ENCODE measurements at regions not wholly inside any gene's neighbourhood (a gene's known extent, or its start where the extent isn't known, plus 50 kb on each side); places are given as distances from the start of the nearest gene placed in this dataset.

DNA sequence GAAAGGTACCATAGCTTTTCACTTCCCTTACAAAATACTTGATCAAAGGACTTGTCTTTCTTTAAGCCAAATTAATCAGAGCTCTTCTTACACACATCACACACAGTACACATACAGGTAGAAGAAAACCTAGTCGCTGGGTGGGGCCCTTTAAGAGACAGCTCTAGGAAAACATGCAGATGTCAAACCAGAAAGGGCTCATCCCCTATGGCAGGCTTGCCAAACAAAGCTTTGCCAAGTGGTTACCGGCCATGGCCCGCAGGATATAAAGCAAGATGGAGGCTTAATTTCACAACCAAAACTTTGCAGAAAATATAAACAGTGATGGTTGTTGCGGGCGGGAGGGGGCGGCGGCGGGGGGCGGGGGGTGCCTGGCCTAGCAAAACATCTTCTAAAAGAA is 2156.0 kb upstream of the PIK3C3 start:
- no peak for DNase-seq (ENCODE audit: low read depth)

DNA sequence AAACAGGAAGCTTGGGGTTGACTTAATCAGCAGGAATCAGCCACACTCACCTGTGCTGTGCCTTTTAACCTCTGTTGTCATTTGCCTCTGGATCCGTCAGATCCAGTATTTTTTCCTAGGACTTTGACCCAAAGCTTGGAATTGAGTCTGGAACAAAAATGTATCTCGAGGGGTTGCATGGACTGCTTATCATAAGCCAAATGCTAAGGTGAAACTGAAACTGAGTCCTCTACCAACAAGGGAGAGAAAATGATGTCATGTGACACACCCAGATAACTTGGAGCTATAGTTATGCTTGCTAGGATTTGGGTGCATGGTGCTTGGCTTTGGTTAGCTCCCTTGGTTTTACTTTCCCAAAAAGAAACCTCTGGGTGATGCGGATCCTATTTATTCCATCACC is 2158.6 kb upstream of the PIK3C3 start:
- no peak for DNase-seq (ENCODE audit: low read depth)

DNA sequence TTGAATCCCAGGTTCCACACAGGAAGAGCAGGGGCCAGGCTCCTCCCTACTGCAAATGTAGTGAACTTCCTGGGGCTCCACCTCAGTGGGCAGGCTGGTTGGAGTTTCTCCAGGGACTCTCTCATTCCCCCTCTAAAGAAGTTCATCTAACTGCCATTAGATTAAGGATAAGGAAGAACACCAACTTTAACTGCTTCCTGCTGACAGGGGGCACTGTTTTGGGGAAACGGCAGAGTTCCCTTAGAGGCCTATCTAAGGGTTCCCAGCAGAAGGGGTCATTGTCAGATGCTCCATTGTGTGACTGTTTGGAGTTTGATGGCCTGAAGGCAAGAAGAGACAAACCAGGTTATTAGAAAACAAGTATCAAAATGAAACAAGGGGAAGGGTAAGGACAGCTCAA is 2159.7 kb upstream of the PIK3C3 start:
- no peak for DNase-seq (ENCODE audit: low read depth)

DNA sequence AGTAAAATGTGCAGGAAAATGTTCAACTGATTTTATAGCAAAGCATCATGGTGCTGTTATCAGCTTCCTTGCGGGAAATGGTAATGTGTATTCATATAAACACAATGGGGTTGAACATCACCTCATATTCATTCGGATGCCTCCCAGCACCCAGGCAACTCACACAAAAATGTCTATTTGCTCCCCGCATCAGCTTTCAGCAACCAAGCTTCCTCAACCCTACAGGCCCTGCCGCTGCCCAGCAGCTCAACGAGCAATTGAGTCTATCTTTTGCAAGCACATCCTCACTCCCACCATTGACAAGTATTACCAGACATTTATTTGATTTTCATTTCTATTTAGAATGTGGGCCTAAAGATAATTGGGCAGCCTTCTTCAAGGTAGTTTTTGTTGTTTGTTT is 2161.4 kb upstream of the PIK3C3 start:
- no peak for DNase-seq (ENCODE audit: low read depth)

DNA sequence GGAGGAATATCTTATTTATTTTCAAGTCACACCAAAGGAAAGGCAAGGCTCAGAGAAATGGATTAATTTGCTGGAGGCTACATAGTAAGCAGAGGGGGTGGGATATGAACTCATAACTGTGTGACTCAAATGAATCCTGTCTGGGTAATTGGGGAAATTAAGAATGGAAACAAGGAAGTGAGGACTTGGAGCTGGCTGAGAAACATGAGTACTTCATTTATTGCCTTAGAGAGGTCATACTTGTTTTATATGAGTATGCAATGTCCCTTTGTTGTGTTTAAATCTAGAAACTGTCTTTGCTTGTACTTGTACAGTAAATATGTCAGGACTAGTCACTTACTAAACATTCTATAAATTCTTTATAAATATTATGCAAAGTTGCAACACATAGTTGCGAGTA is 2166.7 kb upstream of the PIK3C3 start:
- DNase-seq (ENCODE audit: low read depth) = no peak

DNA sequence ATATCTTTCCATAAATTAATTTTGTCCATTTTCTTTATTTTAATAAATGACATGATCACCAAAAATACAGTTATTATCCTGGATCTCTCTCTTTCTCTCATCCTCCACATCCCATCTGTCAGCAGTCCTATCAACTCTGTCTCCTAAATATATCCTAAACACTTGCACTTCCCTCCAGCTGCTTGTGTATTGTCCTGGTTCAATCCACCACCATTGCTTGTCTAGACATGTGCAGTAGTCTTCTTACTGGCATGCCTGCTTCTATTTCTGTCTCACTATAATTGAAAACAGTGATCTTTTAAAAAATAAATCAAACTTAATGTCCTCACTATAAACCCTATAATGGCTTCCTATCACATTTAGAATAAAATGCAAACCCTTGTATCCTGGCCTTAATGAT is 2168.6 kb upstream of the PIK3C3 start:
- DNase-seq (ENCODE audit: low read depth) = no peak

DNA sequence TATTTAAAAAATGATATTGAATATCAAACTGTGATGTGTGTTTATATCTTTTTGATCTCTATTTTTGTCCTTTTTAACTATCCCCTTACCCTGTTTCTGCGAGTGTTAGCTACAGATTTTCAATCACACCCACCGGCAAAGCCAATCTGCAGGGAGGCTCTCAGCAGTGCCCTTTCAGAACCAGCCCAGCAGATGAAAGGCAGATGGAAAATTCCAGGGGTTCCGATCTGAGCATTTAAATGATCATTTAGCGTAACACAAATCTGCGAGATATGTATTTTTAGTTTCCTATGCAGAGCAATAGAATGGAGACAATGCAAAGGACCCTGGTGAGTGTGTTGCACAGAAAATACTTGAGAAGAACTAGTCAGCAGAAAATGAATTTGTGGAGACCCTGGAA is 2170.5 kb upstream of the PIK3C3 start:
- DNase-seq (ENCODE audit: low read depth) = no peak

DNA sequence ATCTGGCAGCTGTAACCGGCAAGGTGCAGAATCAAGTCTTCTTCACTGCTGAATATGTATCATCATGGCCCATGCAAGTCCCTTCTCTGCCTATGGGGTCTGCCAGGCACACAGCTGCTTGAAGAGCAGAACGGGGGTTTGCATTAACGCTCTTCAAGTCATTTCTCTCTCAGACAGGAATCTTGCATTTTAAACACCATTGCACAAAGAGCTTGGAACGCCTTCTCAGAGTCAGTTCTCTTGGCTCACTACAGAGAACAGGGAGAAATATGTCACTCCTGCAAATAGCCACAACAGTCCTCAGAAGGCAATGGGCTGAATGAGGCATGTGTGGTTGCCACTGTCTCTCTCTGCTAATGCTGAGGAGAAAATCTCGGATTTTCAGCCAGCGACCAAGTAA is 2173.5 kb upstream of the PIK3C3 start:
- DNase-seq (ENCODE audit: low read depth) = no peak

DNA sequence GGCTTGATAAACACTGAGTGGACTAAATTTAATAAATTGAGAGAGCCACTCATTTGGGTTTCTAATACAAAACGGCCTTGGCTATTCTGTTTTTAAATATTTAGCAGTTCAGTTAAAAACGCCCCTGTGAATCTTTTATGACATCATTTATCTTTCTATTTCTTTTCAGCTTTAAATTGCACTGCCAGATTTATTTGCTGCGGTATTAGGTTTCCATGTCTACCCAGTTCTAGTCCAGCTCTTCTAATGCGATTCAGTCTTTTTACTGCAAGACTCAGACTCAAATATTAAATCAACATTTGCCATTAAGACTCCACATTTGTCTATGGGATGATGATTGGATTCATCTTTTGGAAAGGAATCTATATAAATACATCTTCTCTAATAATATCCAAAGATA is 2174.3 kb upstream of the PIK3C3 start:
- DNase-seq (ENCODE audit: low read depth) = no peak

DNA sequence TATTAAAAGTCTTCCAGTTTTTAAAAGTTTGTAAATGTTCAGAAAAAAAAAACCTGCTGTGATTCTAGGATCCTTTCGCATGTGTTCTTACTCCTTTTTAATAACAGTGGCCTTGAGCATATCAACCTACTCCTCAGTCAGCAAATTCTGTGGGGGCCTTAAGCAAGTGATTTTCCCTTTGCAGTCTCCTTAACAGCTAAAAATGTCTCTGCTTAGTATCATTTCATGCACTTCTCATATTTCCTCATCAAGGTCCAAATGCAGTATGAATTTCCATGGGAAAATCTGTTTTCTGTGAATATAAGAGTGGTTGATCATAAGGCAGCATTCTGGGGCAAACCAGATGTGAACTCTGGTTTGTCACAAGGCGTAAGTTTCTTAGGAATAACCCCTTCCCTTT is 2175.1 kb upstream of the PIK3C3 start:
- DNase-seq (ENCODE audit: low read depth) = no peak

DNA sequence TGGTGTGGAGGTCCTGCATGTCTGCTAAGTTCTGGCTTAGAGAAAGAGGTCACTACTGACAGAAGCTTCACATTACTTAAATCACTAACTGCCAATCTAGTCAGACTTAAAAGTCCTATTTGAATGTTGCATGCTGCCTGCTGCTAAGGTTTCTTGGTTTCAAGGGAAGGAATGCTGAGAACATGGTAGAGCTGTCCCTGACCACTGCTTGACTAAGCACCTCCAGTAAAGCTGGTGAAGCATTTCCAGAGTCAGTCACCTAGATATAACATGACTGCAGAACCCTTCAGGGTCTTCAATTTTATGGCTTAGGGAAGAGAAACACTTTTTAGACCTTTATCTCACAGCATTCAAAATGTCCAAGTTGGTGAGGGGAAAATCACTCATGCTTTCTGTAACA is 2178.3 kb upstream of the PIK3C3 start:
- no peak for DNase-seq (ENCODE audit: low read depth)

DNA sequence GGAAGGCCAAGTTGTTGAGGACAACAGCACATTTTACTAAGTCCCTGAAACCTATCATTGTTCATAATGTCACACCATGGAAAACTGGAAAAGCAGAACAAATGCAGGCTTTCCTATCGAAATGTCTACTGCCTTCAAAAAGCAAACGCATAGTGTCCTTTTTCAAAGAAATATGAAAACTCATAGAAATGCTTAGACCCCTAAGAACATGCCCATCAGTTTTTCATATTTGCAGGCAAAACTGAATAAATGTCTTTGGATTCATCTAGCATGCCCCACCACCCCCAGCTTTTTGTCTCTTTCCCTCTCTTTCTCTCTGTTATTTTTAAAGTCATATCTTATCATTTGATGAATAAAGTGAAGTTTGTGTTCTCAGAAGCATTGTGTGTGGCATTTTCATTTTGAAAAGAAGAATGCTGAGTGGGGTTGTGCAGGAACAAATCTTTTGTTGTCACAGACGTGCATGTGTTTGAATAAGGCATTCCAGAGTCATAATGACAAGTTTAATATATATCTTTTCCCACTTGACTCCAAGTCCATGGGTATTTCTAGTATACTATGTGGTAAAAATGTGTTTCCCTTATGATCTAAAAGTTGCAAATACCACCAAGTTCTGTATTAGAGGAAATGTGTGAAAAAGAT is 2180.0 kb upstream of the PIK3C3 start:
- no peak for DNase-seq (ENCODE audit: low read depth)

DNA sequence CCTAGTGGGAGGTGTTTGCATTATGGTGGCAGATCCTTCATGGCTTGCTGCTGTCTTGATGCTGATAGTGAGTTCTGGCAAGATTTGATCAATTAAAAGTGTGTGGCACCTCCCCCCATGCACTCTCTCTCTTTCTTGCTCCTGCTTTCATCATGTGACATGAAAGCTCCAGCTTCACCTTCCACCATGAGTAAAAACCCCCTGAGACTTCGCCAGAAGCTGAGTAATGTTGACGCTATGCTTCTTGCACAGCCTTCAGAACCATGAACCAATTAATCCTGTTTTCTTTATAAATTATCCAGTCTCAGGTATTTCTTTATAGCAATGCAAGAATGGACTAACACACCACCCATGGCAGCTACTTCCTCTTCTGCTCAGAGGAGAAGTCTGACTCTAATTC is 2181.4 kb upstream of the PIK3C3 start:
- DNase-seq (ENCODE audit: low read depth) = no peak

DNA sequence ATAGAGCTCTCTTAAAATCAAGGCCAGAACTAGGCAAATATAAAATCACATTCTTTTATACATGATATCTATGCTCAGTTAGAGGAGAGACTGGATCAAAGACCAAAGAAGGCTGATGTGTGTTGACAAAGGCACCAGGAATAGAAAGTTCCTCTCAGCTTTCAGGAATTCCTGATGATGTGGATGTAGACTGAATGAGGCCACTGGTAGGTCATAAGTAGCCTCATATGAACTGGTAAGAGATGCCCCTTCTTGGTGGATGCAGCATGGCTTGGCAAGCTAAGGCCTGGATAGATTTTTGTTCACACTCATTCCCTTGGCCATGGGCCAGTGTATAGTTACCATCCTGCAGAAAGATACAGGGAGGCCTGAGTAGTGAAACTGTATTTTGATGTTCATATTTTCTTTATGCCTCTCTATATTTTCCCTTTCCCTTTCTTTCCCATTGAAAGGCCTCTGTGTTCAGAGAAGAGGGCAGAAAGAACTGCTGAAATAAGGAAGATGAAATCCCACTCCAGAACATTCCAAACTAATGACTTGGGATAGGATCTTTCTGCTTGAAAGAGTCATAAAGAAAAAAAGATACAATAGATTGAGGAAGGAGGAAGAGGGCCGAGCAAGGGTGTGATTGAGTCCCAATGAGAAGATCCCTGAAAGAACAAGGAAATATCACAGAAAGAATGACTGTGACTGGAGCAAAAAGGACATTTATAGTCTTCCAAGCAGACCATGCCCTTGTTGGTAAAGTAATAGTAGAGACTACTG is 2182.7 kb upstream of the PIK3C3 start:
- no peak for DNase-seq (ENCODE audit: low read depth)

DNA sequence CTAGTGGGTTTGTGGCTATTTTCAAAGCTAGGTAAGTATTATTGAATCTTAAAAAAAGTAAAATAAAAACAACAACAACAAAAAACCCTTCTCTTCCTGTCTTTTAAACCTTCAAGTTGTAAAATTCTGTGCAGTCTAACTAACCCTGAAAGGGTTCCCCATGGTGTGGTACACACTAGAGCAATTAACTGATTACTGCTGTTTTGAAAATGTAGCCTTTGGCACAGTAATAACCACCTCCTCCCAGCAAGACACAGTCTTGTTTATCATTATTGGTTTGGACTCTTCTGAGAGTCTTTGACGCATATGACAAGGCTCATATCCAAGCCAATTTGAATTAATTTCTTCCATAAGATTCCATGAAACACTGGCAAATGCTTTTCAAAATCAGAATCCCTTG is 2184.6 kb upstream of the PIK3C3 start:
- no peak for DNase-seq (ENCODE audit: low read depth)

DNA sequence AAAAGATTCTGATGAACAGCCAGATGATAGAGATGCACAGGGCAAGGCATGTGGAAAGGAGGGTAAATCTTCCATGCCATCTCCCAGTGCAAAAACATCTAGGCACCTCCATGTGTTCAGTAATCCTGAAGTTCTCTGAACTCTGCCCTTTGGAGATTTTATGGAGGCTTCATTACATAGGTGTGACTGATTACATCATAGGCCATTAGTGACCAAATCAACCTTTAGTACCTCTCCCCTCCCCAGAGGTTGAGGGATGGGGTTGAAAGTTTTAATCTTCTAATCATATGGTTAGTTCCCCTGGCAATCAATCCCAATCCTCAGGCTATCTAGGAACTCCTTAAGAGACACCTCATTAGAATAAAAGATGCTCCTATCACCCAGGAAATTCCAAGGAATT is 2190.2 kb upstream of the PIK3C3 start:
- DNase-seq (ENCODE audit: low read depth) = no peak

DNA sequence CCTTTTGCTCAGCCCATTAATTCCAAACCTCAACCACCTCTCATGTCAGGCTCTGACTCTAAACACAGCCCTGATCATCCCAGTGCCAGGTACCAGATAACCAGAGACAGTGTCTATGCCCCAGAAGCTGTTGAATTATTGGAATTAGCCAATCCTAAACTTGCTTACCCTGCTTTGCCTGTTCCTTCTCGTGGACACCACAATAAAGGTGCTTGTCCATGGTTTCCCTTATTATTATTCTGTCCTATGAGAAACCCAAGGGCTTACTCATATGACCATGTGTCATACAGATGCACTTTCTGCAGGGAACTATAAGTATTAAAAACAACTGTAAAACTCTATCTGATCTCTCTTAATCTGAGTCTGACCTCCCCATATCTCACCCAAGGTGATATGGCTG is 2193.8 kb upstream of the PIK3C3 start:
- no peak for DNase-seq (ENCODE audit: low read depth)

DNA sequence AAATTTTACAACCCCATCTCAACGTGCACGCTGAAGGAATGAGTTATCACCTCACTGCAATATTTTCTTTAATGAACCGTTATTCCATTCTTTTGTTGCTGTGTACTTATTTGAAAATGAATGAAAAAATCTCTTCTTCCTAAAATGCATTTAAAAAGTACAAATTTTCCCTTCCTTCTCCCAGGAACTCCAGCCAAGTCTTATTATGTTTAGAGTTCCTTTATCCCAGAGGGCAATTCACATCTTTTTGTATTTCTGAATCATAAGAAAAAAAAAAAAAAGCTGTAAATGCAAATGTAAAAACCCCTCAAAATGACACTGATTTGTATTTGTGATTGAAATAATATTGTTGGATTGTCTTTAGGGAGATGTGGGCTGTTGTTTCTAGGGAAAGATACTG is 2194.3 kb upstream of the CELF4 start:
- no peak for DNase-seq (ENCODE audit: low read depth)

DNA sequence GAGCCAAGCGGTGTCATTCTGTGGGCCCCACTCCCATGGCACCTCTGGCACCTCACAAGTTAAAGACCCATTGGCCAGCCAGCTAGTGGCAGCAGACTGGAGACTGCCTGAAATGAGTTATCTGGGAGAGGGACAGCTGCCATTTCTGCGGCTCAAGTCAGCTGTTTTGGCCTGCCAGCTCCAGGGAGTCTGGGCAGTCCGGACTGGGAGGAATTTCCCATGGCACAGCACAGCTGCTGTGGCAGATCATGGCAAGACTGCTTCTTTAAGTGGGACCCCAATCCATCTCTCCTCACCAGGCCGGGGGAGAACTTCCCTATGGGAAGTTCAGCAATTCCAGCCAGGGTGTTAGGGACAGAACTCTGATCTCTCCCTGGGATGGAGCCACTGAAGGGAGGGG is 2187.6 kb upstream of the CELF4 start:
- no peak for DNase-seq (ENCODE audit: low read depth)

DNA sequence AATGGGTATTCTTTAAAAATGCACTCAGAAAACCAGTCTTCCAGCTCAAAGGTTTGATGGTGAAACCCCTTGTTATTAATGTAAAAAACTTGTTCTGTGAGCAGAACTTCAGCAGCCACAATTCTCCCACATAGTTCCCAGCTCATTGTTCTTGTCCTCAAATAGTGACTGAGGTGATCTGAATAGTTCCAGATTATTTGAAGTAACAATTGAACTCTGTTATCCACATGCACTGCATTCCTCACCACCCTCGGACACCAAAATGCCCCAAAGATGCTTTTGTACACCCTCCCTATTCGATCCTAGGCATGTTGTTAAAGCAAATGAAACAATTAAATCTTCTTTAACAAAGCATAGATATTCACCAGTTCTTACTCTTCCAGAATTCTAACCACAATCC is 2186.8 kb upstream of the CELF4 start:
- DNase-seq (ENCODE audit: low read depth) = no peak

DNA sequence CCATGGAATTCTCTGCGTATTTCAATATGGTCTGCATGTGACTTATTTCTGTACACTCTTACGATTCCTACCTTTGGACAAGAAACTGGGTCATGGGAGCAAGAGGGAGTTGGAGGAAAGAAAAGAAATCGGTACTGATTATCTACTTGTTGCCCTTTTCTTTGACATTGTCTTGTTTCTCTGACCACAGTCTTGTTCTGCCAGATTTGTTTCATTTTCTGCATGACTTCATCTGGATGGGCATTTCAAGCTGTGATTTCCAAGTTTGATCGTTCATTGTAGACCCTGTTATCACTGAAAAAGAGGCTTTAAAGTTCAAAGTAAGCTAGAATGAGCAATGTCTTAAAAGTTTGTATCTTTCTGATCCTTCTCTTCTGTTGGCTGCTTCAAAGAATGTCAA is 2186.3 kb upstream of the CELF4 start:
- no peak for DNase-seq (ENCODE audit: low read depth)

DNA sequence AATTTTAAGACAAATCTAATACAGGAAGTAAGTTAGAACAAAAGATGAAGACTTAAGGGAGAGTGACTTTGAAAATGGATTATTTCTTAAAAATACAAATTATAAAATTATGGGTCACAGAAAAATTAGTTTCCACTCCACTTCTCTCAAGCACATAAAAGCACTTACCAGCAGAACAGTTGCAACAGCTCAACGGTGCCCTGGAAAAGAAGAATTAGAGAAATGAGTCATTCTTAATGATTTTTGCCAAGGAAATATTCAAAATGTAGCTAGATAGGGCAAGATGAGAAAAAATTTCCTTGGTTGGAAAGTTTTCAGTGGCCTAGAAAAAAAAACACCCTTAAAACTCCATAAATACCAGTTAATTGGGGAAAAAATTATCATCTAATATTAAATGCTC is 2185.6 kb upstream of the CELF4 start:
- DNase-seq (ENCODE audit: low read depth) = no peak

DNA sequence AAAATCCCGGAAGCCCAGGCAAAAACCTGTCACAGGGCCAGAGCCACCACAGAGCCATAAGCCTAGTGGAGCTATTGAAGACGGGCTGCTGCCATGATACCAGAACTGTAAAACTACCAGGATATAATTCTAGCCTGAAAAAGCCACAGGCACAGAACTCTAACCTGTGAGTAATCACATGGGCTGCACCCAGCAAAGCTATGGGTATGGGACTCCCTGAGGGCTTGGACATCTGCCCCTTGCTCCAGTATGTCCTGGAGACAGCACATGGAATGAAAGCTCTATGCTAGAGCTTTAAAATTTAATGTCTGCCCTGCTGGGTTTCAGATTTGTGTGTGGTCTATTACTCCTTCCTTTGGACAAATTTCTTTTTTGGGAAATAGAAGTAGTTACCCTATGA is 2183.6 kb upstream of the CELF4 start:
- no peak for DNase-seq (ENCODE audit: low read depth)

DNA sequence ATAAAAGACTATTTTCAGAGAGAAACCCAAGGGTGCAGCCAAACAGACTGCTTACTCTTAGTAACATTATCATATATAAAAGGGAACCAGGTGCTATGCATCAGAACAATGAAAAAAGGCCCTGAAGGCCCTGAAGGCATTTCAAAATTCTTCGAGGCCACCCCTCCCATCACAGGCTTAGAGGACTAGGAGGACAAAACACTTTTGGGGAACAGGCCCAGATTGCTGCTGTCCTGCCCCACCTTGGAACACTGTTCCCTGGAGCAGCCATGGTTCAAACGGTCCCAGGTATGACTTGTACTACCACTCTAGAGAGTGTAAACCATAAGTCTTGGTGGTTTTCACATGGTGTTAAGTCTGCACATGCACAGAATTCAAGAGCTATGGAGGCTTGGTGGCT is 2183.1 kb upstream of the CELF4 start:
- no peak for DNase-seq (ENCODE audit: low read depth)

All from stimulated activated CD4-positive, alpha-beta T cell treated with anti-CD3 and anti-CD28 coated beads, Interleukin-2, amount 100 ng/mL, for 4 hours (primary cell).